ENCODE measurements at regions not wholly inside any gene's neighbourhood (a gene's known extent, or its start where the extent isn't known, plus 50 kb on each side); places are given as distances from the start of the nearest gene placed in this dataset.
"Not testable (repeated sequence)": the region's sequence is repeated elsewhere in the genome, so short reads cannot be mapped to it uniquely, and the experiment has no call there.

DNA sequence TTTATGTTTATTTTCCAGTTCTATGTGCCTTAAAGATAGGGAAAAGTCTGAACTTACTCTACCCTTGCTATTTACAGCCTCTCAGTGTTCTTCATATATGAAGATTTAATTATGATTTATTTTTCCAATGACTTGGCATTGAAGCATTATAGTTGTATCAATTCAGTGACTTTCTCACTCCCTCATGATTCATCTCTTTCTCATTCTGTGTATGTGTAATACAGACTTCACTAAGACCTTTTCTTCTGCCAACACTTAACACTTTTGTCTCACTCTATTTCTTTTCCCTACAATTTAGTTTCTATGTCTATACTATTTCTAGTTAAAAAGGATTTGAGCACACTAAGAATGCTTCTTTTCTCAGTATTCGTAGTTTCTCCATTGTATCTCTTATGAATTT is 1470.3 kb upstream of the ACVR2A start:
- H3K4me1 Mint-ChIP-seq = no peaks in the 10 kb centered on the region
- H3K27ac Mint-ChIP-seq = no peak overlapping the region
- peaks cover 3 to 10% (median 4%) of the 10 kb centered on the region in 3 donors for H3K9me3 Mint-ChIP-seq
- H3K36me3 Mint-ChIP-seq = no peaks in the 10 kb centered on the region
- no peaks in the 10 kb centered on the region for H3K27me3 Mint-ChIP-seq
- H3K4me3 Mint-ChIP-seq = no peak overlapping the region

DNA sequence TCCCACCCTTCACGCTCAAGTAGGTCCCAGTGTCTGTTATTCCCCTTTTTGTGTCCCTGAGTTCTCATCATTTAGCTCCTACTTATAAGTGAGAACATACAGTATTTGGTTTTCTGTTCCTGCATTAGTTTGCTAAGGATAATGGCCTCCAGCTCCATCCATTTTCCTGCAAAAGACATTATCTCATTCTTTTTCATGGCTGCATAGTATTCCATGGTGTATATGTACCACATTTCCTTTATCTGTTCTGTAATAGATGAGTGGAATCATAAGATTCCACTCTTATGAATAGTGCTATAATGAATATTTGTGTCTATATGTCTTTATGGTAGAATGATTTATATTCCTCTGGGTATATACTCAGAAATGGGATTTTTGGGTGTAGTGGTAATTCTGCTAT is 1473.5 kb upstream of the ACVR2A start:
- not testable (repeated sequence) for H3K36me3 Mint-ChIP-seq, H3K4me3 Mint-ChIP-seq, H3K27me3 Mint-ChIP-seq, H3K27ac Mint-ChIP-seq, H3K9me3 Mint-ChIP-seq, H3K4me1 Mint-ChIP-seq

DNA sequence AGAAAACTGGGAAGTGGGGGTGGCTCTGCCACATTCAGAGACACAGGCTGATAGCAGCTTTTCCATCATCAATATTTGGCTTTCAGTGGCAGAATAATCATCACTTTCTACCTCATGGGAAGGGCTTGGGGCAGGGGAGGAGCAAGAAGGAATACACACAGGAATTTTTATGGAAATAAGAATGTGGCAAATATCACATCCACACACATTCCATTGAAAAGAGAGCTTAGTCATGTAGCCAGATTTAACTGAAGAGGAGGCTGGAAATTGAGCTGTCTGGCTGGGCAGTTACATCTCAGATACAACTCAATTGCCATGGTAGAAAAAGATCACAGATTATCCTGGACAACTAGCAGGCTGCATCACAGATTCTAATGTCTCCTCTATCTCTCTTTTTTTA is 1474.0 kb upstream of the ACVR2A start:
- peaks cover 2% of the 10 kb centered on the region for H3K27me3 Mint-ChIP-seq

DNA sequence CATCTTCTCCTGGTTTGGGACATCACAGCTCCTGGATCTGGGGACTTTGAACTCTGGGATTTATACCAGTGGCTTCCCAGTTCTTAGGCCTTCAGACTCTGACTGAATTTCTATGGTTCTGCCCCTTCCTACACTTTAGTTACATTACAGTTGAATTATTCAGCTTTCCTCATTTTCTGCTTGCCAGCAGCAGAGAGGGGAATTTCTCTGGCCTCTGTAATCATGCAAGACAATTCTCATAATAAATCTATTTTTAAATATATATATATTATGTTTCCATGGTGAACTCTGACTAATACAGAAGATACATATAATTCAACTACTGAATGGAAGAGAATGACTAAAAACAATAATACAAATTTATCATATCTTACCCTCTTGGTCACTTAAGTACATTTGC is 1478.6 kb upstream of the ACVR2A start:
- H3K27ac Mint-ChIP-seq = no peak overlapping the region
- H3K9me3 Mint-ChIP-seq = peaks cover 0 to 4% (median 2%) of the 10 kb centered on the region in 3 donors
- no peaks in the 10 kb centered on the region for H3K36me3 Mint-ChIP-seq

More for the DNA sequence above, 1474.0 kb upstream of the ACVR2A start:
- H3K4me3 Mint-ChIP-seq = no peak overlapping the region
- no peaks in the 10 kb centered on the region for H3K4me1 Mint-ChIP-seq
- H3K9me3 Mint-ChIP-seq = peaks cover 3 to 10% (median 3%) of the 10 kb centered on the region in 3 donors
- no peak overlapping the region for H3K27ac Mint-ChIP-seq
- no peaks in the 10 kb centered on the region for H3K36me3 Mint-ChIP-seq

DNA sequence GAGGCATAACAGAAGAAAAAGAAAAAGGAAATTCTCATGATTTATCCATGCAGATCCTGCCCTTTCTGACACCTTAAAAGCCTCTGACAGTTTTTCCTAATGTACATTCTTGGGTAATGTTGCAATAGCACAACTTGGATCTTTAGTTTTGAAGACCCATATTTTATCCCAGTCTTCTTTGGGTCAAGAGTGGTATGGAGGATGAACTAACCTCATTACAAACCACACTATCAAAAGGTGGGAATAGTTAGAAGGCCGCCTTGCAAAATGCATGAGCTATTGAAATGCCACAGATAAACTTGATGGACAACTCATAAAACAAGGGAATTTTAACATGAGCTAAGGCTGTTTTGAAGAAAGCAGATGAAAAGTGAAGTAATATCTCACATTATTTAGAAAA is 1479.8 kb upstream of the ACVR2A start:
- Mint-ChIP-seq H3K27ac (no peak overlapping the region), H3K4me3 (no peak overlapping the region), H3K36me3 (no peaks in the 10 kb centered on the region), H3K27me3 (peaks cover 2% of the 10 kb centered on the region), H3K4me1 (no peaks in the 10 kb centered on the region), H3K9me3 (no peaks in the 10 kb centered on the region)

More for the DNA sequence above, 1478.6 kb upstream of the ACVR2A start:
- Mint-ChIP-seq H3K4me3 (no peak overlapping the region), H3K4me1 (no peaks in the 10 kb centered on the region), H3K27me3 (peaks cover 2% of the 10 kb centered on the region)

DNA sequence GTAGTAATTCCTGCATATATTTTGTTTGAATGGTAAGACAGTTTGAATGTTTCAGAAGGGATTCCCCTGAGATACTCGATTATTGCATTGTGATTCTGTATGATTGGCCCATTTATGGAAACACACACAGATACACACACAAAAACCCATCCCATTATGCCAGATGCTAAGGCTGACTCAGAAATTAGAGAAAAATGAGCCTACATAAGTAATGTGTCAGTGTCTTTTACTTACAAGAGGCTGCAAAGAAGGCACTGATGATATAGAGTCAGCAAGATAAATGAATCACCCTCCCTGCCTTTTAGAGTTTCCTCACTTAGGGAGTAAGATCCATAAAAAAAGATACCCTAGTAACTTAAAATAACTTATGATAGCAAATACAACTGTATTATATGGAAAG is 1481.1 kb upstream of the ACVR2A start:
- H3K27ac Mint-ChIP-seq = no peak overlapping the region
- H3K36me3 Mint-ChIP-seq = no peaks in the 10 kb centered on the region
- peaks cover 2% of the 10 kb centered on the region for H3K27me3 Mint-ChIP-seq
- H3K4me1 Mint-ChIP-seq = no peaks in the 10 kb centered on the region
- no peak overlapping the region for H3K4me3 Mint-ChIP-seq
- H3K9me3 Mint-ChIP-seq = no peaks in the 10 kb centered on the region

DNA sequence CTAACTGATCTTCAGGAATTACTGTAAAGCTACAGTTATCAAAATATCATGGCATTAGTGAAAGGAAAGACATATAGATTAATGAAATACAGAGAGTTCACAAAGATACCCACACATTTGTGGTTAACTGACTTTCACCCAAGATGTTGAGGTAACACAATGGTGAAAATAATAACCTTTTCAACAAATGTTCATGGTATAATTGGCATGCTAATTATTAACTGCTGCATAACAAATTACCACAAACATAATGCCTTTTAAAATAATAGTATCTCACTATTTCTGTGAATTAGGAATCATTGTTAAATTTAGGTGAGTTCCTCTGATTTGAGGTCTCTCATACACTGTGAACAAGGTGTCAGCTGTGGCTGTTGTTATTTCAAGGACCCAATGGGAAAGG is 1493.1 kb upstream of the ACVR2A start:
- Mint-ChIP-seq H3K4me1 (no peaks in the 10 kb centered on the region), H3K27ac (no peak overlapping the region), H3K27me3 (peaks cover 2% of the 10 kb centered on the region), H3K36me3 (peaks cover 2% of the 10 kb centered on the region), H3K4me3 (no peak overlapping the region), H3K9me3 (no peaks in the 10 kb centered on the region)

DNA sequence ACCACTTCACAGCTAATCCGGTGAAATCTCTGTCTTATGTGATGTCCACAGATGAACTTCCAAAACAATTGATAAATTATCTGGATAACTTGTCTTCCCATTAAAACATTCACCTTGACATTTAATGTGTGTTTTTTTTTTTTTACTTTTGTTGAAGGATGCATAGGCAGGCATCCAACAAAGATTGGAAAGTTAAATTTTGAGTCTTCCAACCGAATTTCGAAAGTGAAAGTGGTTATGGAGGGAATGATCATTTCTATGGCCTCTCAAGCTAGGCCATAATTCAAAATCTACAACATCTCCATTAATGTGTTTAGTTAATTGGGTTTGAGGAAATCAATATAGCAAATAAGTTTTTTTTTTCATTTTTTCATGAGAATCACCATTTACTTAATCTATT is 1495.5 kb upstream of the ACVR2A start:
- no peak overlapping the region for H3K4me3 Mint-ChIP-seq
- no peaks in the 10 kb centered on the region for H3K4me1 Mint-ChIP-seq
- H3K27ac Mint-ChIP-seq = no peak overlapping the region
- peaks cover 2% of the 10 kb centered on the region for H3K27me3 Mint-ChIP-seq
- peaks cover 2% of the 10 kb centered on the region for H3K36me3 Mint-ChIP-seq
- H3K9me3 Mint-ChIP-seq = no peaks in the 10 kb centered on the region

DNA sequence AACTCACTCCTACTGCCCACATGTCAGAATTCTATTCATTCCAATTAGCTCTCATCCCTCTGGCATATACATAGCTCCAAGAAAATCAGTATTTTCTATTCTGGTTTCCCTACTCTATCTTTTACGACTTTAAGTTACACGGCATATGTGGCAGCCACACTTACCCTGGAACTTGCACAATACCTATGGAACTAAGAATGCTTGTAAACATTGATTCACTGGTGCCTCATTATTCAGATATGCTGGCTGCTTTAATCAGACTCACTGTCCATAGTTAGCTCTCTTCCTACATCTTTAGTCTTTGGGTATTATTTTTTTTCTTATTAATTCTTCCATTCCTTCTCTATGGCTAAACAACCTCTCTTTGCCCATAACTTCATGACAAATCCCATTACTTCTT is 1519.9 kb upstream of the ACVR2A start:
- Mint-ChIP-seq H3K36me3 (no peaks in the 10 kb centered on the region), H3K4me1 (peaks cover 0 to under 1% (median 0%) of the 10 kb centered on the region in 3 donors), H3K9me3 (peaks cover 0 to 2% (median 0%) of the 10 kb centered on the region in 3 donors), H3K27me3 (peaks cover 2% of the 10 kb centered on the region), H3K4me3 (no peak overlapping the region), H3K27ac (no peak overlapping the region)

DNA sequence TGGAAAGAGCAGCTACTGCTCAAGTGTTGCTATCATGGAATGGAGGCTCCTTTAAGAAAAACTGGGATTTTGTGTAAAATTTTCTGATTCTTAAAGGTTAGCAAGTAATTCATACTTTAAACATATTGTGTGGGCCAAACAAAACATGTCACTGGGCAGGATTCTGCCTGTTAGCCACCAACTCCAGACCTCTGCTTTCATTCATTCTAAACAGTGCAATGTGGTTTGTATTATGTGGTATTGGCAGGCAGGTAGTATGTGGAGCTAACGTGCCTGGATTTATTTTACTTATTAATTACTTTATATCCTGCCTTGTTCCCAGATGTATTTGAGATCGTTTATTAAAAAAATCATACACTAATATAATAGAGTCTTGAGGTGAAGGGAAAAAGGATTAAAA is 1521.3 kb upstream of the ACVR2A start:
- Mint-ChIP-seq H3K4me1 (no peaks in the 10 kb centered on the region), H3K4me3 (no peak overlapping the region)

DNA sequence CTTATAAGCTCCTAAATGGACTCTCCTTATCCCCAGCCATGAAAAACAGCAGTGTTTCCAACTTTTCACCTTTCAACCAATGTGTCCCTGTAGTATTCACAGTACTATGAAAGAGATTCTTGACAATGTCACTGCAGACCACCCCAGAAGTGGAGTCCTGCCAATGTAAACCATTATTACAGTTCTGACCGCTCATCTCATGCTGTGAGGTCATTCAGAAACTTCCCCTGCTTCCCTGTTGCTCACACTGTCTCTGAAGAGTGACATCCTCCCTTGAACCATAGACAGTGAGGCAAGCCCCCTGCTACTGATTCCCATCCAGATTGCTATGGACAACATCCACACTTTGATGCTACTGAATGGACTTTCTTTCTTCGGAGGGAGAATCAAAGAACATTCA is 1523.7 kb upstream of the ACVR2A start:
- Mint-ChIP-seq H3K27ac (no peak overlapping the region), H3K4me1 (no peaks in the 10 kb centered on the region), H3K36me3 (no peaks in the 10 kb centered on the region), H3K4me3 (no peak overlapping the region), H3K9me3 (no peaks in the 10 kb centered on the region), H3K27me3 (peaks cover 2% of the 10 kb centered on the region)

More for the DNA sequence above, 1521.3 kb upstream of the ACVR2A start:
- Mint-ChIP-seq H3K27me3 (peaks cover 2% of the 10 kb centered on the region), H3K36me3 (no peaks in the 10 kb centered on the region), H3K27ac (no peak overlapping the region), H3K9me3 (no peaks in the 10 kb centered on the region)

DNA sequence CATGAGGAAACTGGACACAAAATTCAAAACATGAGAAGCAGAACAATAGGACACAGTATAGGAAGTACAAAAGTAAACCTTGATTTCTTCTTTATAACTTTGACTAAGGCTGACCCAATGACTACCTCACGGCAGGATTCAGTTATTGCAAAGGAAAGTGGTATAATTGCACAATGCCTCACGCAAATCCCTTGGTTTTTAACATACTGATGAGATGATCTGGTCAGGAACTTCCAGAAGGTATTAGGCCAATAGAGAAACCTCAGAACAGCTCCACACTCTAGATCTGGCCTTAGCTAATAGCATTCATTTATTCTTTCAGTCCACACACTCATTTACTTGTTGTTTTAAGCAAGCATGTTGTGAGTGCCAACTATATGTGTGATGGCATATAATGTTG is 1526.9 kb upstream of the ACVR2A start:
- no peak overlapping the region for H3K4me3 Mint-ChIP-seq
- peaks cover 1% of the 10 kb centered on the region for H3K27me3 Mint-ChIP-seq
- H3K9me3 Mint-ChIP-seq = no peaks in the 10 kb centered on the region
- no peak overlapping the region for H3K27ac Mint-ChIP-seq
- H3K4me1 Mint-ChIP-seq = no peaks in the 10 kb centered on the region
- no peaks in the 10 kb centered on the region for H3K36me3 Mint-ChIP-seq

DNA sequence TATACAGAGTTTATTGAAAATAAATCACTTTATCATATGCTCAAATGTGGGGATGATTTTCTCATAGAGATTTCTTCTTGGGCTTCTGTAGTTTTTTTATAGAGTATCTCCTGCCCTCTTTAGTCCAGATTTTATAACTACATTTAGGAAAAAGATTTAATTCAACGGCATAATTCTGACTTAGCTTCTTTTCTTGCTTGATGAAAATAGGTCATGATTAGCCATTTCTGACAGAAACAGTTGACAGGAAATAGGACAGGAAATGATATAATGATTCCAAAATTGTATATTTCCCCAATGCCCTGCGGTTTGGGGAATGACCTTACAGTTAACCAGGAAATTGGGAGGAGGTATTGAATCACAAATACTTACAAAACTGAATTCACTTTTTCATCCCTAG is 1531.9 kb upstream of the ACVR2A start:
- no peak overlapping the region for H3K4me3 Mint-ChIP-seq

DNA sequence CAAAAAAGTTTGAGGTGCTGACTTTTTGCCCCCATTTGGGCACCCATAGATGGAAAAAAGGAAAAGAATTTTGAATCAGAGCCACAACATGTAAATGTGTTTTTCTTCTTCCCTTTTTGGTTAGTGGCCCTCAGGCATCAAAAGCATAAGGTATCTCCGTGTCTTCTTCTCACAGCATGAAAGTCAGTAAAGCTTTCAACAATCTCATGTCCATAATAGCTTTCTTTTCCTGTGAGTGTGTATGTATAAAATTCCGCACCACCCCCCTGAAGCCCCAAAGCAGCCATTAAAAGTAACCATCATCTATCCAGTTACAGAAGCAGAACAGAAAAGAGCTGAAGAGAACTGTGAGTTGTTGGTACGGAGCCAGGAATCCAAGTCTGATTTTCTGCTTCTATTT is 1539.7 kb upstream of the ACVR2A start:
- H3K36me3 Mint-ChIP-seq = no peaks in the 10 kb centered on the region
- peaks cover 0 to 16% (median 1%) of the 10 kb centered on the region in 3 donors for H3K9me3 Mint-ChIP-seq
- no peak overlapping the region for H3K4me3 Mint-ChIP-seq
- no peak overlapping the region for H3K27ac Mint-ChIP-seq
- H3K4me1 Mint-ChIP-seq = no peaks in the 10 kb centered on the region
- no peaks in the 10 kb centered on the region for H3K27me3 Mint-ChIP-seq

More for the DNA sequence above, 1531.9 kb upstream of the ACVR2A start:
- H3K4me1 Mint-ChIP-seq = no peaks in the 10 kb centered on the region
- H3K27me3 Mint-ChIP-seq = no peaks in the 10 kb centered on the region
- H3K9me3 Mint-ChIP-seq = no peaks in the 10 kb centered on the region
- H3K27ac Mint-ChIP-seq = no peak overlapping the region
- no peaks in the 10 kb centered on the region for H3K36me3 Mint-ChIP-seq

DNA sequence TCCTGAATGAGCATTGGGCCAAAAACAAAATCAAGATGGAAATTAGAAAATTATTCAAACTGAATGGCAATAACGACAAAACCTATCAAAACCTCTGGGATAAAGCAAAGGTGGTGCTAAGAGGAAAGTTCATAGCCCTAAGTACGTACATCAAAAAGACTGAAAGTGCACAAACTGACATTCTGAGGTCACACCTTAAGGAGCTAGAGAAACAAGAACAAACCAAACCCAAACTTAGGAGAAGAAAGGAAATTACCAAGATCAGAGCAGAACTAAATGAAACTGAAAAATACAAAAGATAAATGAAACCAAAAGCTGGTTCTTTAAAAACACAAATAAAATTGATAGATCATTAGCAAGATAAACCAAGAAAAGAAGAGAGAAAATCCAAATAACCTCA is 1543.5 kb upstream of the ACVR2A start:
- peaks cover 3% of the 10 kb centered on the region for H3K27me3 Mint-ChIP-seq

DNA sequence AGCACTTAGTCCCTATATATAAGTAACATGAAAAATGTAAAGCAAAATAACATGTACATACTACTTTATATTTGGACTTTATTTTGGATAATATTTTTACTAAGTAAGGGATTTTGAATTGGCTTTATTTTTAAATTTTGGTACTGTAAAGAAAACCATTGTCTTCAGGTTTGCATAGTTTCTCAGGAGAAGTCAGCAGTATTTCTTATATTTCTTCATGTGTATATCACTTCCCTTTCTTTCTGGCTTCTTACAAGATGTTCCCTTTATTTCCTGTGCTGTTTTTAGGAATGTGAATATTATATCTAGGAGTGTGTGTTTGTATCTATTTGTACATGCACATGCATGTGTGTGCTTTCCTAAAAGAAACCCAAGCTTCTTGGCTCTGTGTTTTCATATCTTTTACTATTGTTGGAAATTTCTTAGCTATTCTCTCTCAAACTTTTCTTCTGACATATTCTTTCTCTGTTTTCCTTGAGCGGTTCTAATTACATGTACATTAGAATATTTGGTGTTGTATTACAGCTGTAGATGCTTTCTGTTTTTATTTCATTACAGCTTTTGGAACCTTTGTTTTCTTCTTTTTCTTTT is 1549.7 kb upstream of the ACVR2A start:
- H3K9me3 Mint-ChIP-seq = peaks cover 2 to 10% (median 4%) of the 10 kb centered on the region in 3 donors
- no peak overlapping the region for H3K4me3 Mint-ChIP-seq
- H3K27ac Mint-ChIP-seq = no peak overlapping the region
- H3K4me1 Mint-ChIP-seq = no peaks in the 10 kb centered on the region
- peaks cover 3% of the 10 kb centered on the region for H3K27me3 Mint-ChIP-seq
- no peaks in the 10 kb centered on the region for H3K36me3 Mint-ChIP-seq

More for the DNA sequence above, 1543.5 kb upstream of the ACVR2A start:
- Mint-ChIP-seq H3K9me3 (peaks cover 0 to 26% (median 3%) of the 10 kb centered on the region in 3 donors), H3K4me1 (no peaks in the 10 kb centered on the region), H3K4me3 (no peak overlapping the region), H3K36me3 (no peaks in the 10 kb centered on the region), H3K27ac (no peak overlapping the region)
